MM.1S (cell line): ENCODE measurements at regions not wholly inside any gene's neighbourhood (a gene's known extent, or its start where the extent isn't known, plus 50 kb on each side); places are given as distances from the start of the nearest gene placed in this dataset.

Experiments used
- DNase-seq: peaks from one replicate; pipeline ENCODE4 v3.0.0-alpha.2; 2015
- H2AFZ ChIP-seq: fragments of 300-600 bp; sonication (generic); 2 replicates; pipeline ENCODE4 v1.6.0; 2016; ENCODE audit warnings: antibody characterized with exemption, low read length
- H3F3A ChIP-seq: fragments of 300-600 bp; sonication (generic); 2 replicates; pipeline ENCODE4 v1.6.1; 2016; ENCODE audit warnings: mild to moderate bottlenecking, antibody characterized with exemption, low read length, moderate library complexity, mixed read lengths; ENCODE audit not compliant: insufficient read depth
- H3K27ac ChIP-seq: fragments of 300-600 bp; sonication (generic); 2 replicates; pipeline ENCODE4 v1.5.1; 2016; ENCODE audit warnings: mild to moderate bottlenecking, low read length
- H3K27me3 ChIP-seq: fragments of 300-600 bp; sonication (generic); replicated peaks from 2 replicates; pipeline ENCODE4 v1.6.0; 2016; ENCODE audit warnings: low read length; ENCODE audit not compliant: insufficient read depth
- H3K36me3 ChIP-seq: fragments of 300-600 bp; sonication (generic); replicated peaks from 2 replicates; pipeline ENCODE4 v1.6.1; 2016; ENCODE audit warnings: mild to moderate bottlenecking, low read length, mixed read lengths; ENCODE audit not compliant: insufficient read depth
- H3K4me1 ChIP-seq: fragments of 300-600 bp; sonication (generic); 2 replicates; pipeline ENCODE4 v1.6.1; 2016; ENCODE audit warnings: low read length, mixed read lengths
- H3K4me2 ChIP-seq: fragments of 300-600 bp; sonication (generic); 2 replicates; pipeline ENCODE4 v1.6.0; 2016; ENCODE audit warnings: low read depth, low read length
- H3K4me3 ChIP-seq: fragments of 300-600 bp; sonication (generic); 2 replicates; pipeline ENCODE4 v1.5.1; 2016; ENCODE audit warnings: low read length, mixed read lengths
- H3K79me2 ChIP-seq: fragments of 300-600 bp; sonication (generic); 2 replicates; pipeline ENCODE4 v1.6.1; 2016; ENCODE audit warnings: mixed run types, low read length, mixed read lengths
- H3K9ac ChIP-seq: fragments of 300-600 bp; sonication (generic); 2 replicates; pipeline ENCODE4 v1.6.1; 2016; ENCODE audit warnings: low read length, mixed read lengths
- H3K9me2 ChIP-seq: fragments of 300-600 bp; sonication (generic); replicated peaks from 2 replicates; pipeline ENCODE4 v1.6.1; 2016; ENCODE audit warnings: mild to moderate bottlenecking, low read length, mixed read lengths; ENCODE audit not compliant: insufficient read depth
- H3K9me3 ChIP-seq: fragments of 300-600 bp; sonication (generic); replicated peaks from 2 replicates; pipeline ENCODE4 v1.6.1; 2016; ENCODE audit warnings: mild to moderate bottlenecking, low read length, mixed read lengths; ENCODE audit not compliant: insufficient read depth
- H4K20me1 ChIP-seq: fragments of 300-600 bp; sonication (generic); 2 replicates; pipeline ENCODE4 v1.6.1; 2016; ENCODE audit warnings: mild to moderate bottlenecking, low read length, moderate library complexity, mixed read lengths; ENCODE audit not compliant: insufficient read depth
- CTCF ChIP-seq: fragments of 300-600 bp; sonication (generic); IDR thresholded peaks from 2 replicates; pipeline ENCODE4 v1.5.1; 2016; ENCODE audit warnings: antibody characterized with exemption, low read length, mixed read lengths
- EZH2 ChIP-seq: fragments of 300-600 bp; sonication (generic); optimal IDR thresholded peaks from 2 replicates; pipeline ENCODE3; 2017; ENCODE audit warnings: low read depth, mild to moderate bottlenecking, antibody characterized with exemption, low read length, mixed read lengths
- EZH2phosphoT487 ChIP-seq: fragments of 300-600 bp; sonication (generic); IDR thresholded peaks from 2 replicates; pipeline ENCODE4 v1.6.1; 2018; ENCODE audit warnings: antibody characterized with exemption, low read length

DNA sequence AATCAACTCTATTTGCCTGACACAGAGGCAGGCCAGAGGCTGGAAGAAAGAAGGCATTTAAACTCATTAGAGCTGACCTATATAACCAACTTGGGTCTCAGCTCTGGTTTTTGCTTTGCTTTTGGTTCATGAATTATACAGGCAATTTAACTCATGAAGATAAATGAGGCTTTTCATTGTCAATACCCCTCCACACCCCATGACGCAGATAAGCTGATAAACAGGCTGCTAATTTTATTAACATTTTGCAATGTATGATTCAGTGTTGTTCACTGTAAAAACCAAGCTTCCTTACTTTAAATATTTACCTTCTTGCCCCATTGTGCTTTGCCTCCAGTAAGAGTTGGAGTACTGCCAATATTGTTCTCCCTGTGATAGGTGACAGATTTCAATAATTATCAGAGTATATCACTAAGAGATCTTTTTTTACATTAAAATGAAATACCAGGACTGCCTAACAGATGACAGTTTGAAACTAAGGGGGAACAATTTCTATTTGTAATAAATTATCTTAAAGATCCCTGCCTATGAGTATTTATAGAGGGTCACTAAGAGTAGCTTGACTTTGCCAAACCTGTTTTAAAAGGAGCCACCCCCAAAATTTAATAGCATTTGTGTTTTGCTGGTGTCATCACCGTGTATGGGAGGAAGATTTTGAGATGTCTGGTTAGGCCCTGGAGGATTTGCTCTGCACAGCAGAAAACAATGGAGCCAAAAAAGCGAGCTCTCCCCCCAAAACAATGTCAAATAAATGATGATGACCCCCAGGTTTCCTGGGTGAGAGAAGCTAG, 472.7 kb upstream of the NBEA start:
- Histone ChIP-seq H3F3A (no peaks in the 10 kb centered on the region), H3K9me2 (no peaks in the 10 kb centered on the region), H3K36me3 (no peaks in the 10 kb centered on the region), H3K9ac (no peak overlapping the region), H3K4me1 (no peaks in the 10 kb centered on the region), H3K27ac (no peak overlapping the region), H3K4me3 (no peak overlapping the region), H2AFZ (no peak overlapping the region), H3K4me2 (no peak overlapping the region), H4K20me1 (no peaks in the 10 kb centered on the region), H3K27me3 (no peaks in the 10 kb centered on the region), H3K79me2 (no peaks in the 10 kb centered on the region), H3K9me3 (no peaks in the 10 kb centered on the region)
- DNase-seq: no peak
- no peak for TF ChIP-seq CTCF
- no peak for TF ChIP-seq EZH2
- no peak for TF ChIP-seq EZH2phosphoT487

- Histone ChIP-seq H3K9ac (no peak overlapping the region), H3K9me2 (no peaks in the 10 kb centered on the region), H3K27me3 (no peaks in the 10 kb centered on the region), H3F3A (no peaks in the 10 kb centered on the region), H3K79me2 (no peaks in the 10 kb centered on the region), H3K4me2 (no peak overlapping the region), H2AFZ (no peak overlapping the region), H3K36me3 (no peaks in the 10 kb centered on the region), H3K27ac (no peak overlapping the region), H3K4me3 (no peak overlapping the region), H3K4me1 (no peaks in the 10 kb centered on the region), H4K20me1 (no peaks in the 10 kb centered on the region), H3K9me3 (no peaks in the 10 kb centered on the region)
- TF ChIP-seq EZH2 (no peak), CTCF (no peak), EZH2phosphoT487 (no peak)
- DNase-seq: no peak
Observed at GRCh38 chr13:34474187-34474868, 467.7 kb upstream of the NBEA start.

GRCh38 chr13:34478376-34478775, 463.7 kb upstream of the NBEA start:
- Histone ChIP-seq H3K4me2 (no peak overlapping the region), H3K4me3 (no peak overlapping the region), H3F3A (no peaks in the 10 kb centered on the region), H3K9ac (no peak overlapping the region), H3K36me3 (no peaks in the 10 kb centered on the region), H3K9me2 (no peaks in the 10 kb centered on the region), H2AFZ (no peak overlapping the region), H3K27ac (no peak overlapping the region), H3K9me3 (no peaks in the 10 kb centered on the region), H4K20me1 (no peaks in the 10 kb centered on the region), H3K4me1 (no peaks in the 10 kb centered on the region), H3K27me3 (no peaks in the 10 kb centered on the region), H3K79me2 (no peaks in the 10 kb centered on the region)
- no peak for DNase-seq
- TF ChIP-seq EZH2 (no peak), EZH2phosphoT487 (no peak)

DNA sequence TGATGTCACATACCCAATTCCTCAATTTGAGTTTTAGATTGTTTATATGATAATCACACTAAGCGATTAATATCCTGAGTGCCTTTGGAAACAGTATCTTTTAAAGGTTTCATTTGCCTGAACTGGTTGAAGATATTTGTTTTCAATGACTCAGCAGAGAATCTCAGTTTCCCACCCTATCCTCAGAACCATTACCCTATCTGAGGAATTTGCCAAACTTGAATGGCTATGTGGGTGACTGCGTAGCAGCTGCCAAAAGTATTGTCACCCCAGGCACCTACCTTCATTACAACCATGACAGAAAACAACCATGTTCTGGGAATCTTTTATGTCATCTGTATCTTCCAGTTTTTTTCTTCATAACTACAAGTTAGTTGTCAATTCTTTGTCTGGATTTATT, 440.1 kb upstream of the NBEA start:
- no peaks in the 10 kb centered on the region for H3K4me1 ChIP-seq
- H3K9ac ChIP-seq: no peak overlapping the region
- no peak overlapping the region for H2AFZ ChIP-seq
- no peaks in the 10 kb centered on the region for H4K20me1 ChIP-seq
- no peaks in the 10 kb centered on the region for H3K9me3 ChIP-seq
- no peaks in the 10 kb centered on the region for H3K79me2 ChIP-seq
- no peak overlapping the region for H3K4me2 ChIP-seq
- DNase-seq: no peak
- no peaks in the 10 kb centered on the region for H3K27me3 ChIP-seq
- H3K4me3 ChIP-seq: no peak overlapping the region
- no peaks in the 10 kb centered on the region for H3F3A ChIP-seq
- no peaks in the 10 kb centered on the region for H3K36me3 ChIP-seq
- H3K9me2 ChIP-seq: no peaks in the 10 kb centered on the region
- H3K27ac ChIP-seq: no peak overlapping the region
- no peak for TF ChIP-seq EZH2phosphoT487
- no peak for TF ChIP-seq CTCF
- no peak for TF ChIP-seq EZH2
